NOMO-1 (cell line): ENCODE measurements at regions not wholly inside any gene's neighbourhood (a gene's known extent, or its start where the extent isn't known, plus 50 kb on each side); places are given as distances from the start of the nearest gene placed in this dataset.
"Not testable (repeated sequence)": the region's sequence is repeated elsewhere in the genome, so short reads cannot be mapped to it uniquely, and the experiment has no call there.

Experiments used
- DNase-seq, 2 experiments: peaks; one replicate each; lab custom pipeline; 2025; ENCODE audit not compliant: unreplicated experiment in 2 of 2; lab: John Stamatoyannopoulos, UW

DNA sequence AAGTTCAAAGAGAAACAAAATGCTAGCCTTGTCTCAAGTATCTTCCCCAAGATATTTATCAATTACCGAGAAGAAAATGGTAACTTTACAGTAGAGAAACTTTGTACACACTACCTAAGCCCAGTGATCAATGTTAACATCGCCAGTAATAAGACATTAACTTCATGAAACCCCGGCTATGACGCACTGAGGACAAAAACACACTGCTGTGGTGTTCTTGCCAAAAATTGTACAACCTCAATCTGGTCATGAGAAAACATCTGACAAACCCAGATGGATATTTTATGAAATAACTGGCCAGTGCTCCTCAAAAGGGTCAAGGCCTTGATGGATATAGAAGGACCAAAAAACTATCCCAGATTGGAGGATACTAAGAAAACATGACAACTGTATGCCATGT lies 85.5 kb upstream of the DTNBP1 start:
- no peak for DNase-seq

DNA sequence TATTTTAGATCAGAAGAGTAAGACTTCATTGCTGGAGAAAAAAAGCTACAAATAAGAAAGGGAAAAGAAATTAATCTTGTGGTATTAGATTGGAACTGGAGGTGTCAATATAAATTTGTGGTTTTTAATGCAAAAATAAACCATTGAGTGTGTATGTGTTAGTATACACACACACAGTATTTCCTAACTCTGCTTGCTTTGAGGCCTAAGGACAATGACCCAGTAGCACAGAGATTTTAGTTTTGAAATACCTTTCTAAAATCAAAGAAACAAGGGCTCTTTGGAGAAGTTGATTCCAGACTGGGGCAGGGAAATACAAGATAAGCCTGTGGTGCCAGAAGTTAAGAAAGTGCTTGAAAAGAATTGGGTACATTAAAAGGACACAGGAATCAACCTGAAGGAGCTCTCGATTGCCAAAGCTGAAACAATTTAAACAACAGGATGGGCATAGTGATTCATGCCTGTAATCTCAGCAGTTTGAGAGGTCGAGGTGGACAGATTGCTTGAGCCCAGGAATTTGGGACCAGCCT lies 84.6 kb upstream of the DTNBP1 start:
- no peak for DNase-seq

DNA sequence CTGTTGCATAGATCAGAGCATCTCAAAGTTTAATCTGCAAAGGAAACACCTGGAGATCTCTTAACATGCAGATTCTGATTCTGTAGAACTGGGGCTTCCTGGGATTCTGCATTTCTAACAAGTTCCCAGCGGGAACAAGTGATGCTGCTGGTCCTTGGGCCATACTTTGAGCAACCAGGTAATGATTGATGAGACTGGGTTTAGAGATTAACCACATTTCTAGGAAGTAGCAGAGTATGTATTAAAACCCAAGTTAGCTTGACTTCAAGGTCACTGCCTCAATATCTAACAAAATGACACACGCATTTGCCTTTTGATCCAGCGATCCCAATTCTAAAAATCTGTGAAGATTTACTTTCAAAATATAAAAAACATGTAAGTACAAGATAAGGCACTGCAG lies 83.0 kb upstream of the DTNBP1 start:
- DNase-seq = no peak

DNA sequence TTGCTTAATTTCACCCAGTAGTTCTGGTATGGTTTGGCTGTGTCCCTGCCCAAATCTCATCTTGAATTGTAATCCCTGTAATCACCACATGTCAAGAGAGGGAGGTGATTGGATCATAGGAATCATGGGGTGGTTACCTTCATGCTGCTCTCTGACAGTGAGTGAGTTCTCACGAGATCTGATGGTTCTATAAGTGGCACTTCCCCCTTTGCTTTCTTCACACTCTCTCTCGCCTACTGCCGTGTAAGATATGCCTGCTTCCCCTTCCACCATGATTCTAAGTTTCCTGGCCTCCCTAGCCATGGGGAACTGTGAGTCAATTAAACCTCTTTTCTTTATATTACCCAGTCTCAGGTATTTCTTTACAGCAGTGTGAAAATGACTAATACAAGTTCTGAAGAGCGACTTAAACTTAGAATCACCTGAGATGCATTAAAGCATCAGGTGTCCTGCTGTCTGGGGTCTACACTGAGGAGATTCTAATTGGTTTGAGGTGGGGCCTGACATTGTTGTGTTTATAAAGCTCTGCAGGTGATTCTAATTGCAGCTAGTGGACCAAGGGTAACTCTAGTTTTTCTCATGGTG lies 82.1 kb upstream of the DTNBP1 start:
- DNase-seq = peak in 1 of 2 experiments; percentile 60

DNA sequence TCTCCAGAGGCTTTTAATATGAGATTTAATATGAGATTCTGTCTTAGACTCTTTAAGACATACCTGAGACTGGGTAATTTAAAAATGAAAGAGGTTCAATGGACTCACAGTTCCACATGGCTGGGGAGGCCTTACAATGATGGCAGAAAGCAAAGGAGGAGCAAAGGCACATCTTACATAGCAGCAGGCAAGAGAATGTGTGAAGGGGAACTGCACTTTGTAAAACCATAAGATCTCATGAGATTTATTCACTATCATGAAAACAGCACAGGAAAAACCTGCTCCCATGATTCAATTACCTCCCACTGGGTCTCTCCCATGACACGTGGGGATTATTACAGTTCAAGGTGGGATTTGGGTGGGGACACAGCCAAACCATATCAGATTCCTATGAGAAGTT lies 79.2 kb upstream of the DTNBP1 start:
- not testable (repeated sequence) for DNase-seq

DNA sequence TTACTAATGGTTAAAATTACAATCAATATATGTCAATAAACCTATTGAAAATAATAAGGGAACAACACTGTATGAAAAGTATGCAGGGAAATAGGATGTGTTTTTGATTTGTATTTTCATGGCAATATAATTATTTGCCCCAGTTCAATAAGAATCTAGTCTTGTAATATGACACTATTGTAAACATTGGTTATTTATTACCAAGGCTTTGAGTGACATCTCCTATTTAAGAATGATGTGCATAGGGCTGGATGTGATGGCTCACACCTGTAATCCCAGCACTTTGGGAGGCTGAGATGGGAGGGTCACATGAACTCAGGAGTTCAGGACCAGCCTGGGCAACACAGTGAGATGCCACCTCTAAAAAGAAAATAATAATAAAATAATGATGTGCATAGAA lies 78.6 kb upstream of the DTNBP1 start:
- DNase-seq = no peak

DNA sequence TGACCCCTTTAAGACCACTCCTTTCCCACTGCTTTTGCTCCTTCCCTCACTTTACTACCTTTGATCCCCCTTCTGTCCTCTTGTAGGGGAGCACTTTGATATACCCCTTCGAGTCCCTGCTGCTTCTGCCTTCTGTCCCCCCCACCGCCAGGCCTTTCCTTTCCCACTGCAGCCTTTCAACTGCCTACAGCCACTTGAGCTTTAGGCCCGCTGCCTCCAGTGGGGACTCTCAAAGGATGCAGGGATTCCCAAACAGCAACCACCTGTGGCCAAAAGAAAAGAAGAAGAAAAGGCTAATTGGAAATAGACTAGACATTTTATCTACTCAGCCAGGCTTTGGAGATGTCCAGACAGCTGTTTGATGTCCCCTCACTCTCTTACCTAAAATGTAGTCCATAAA lies 77.0 kb upstream of the DTNBP1 start:
- no peak for DNase-seq

DNA sequence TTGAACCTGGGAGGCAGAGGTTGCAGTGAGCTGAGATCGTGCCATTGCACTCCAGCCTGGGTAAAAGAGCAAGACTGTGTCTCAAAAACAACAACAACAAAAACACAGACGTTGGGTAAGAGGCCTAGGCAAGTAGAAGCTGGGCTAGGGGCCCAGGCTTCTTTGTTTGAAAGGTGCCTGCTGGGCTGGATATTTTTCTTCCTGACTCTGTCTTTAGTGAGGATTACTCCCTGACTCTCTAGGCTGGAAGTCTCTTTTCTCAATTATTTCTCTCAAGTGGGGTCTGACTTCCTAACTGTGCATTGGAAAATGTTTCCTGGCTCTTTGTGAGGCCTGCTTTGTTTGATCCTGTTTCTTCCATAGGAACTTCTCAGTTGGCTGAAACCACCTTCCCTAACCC lies 76.5 kb upstream of the DTNBP1 start:
- DNase-seq = no peak

DNA sequence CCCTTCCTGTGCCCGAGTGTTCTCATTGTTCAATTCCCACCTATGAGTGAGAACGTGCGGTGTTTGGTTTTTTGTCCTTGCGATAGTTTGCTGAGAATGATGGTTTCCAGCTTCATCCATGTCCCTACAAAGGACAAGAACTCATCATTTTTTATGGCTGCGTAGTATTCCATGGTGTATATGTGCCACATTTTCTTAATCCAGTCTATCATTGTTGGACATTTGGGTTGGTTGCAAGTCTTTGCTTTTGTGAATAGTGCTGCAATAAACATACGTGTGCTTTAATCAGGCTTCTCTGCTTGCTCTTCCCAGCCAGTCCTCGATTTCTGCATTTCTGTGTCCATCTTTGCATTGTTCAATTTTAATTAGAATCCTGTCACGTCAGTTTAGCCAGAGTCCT lies 75.4 kb upstream of the DTNBP1 start:
- DNase-seq = not testable (repeated sequence)

DNA sequence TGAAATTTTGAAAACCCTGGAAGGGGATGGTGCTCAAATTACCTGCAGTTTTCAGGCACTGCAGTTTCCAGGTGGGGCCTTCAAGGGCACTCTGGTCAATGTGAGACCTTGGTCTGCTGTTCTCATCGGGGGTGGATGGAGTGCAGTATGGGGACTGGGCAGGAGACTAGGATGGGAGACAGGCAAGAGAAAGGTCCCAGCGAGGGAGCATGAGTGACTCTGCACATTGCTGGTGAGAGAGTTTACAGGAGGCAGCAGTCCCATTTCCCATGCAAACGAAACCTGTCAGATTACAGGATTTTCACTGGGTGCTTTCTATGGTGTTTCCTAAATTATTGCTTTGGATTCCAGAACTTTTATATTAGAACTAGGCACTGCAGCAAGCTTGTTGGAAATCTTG lies 73.5 kb upstream of the DTNBP1 start:
- DNase-seq = no peak

DNA sequence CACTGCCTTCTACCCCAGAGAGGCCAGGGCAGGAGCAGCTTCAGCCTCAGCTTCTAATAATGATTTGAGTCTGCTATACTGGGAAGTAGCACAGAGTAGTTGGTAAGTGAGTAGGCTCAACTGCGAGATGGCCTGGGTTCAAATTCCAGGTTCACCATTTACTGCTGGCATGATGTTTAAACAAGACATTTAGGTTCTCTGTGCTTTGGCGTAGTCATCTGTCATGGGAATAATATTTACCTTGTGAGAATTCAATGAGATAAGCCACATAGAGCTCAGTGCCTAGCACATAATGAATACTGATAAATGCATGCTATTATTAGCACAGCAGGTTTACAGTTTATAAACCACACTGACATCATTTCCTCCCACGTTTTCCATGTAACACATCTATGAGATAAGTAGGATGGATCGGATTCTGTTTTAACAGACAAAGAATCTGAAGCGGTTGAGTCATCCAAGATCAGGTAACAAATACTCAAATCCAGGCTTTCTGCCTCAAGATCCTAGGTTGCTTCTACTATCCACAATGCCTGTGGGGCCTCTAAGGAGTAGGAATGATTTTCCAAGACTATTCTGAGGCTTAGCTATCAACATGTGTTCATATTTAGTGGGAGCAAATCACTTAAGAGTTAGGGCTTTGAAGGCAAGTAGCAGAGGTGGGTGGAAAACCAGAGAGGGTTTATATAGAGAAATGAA lies 72.9 kb upstream of the DTNBP1 start:
- DNase-seq = no peak

DNA sequence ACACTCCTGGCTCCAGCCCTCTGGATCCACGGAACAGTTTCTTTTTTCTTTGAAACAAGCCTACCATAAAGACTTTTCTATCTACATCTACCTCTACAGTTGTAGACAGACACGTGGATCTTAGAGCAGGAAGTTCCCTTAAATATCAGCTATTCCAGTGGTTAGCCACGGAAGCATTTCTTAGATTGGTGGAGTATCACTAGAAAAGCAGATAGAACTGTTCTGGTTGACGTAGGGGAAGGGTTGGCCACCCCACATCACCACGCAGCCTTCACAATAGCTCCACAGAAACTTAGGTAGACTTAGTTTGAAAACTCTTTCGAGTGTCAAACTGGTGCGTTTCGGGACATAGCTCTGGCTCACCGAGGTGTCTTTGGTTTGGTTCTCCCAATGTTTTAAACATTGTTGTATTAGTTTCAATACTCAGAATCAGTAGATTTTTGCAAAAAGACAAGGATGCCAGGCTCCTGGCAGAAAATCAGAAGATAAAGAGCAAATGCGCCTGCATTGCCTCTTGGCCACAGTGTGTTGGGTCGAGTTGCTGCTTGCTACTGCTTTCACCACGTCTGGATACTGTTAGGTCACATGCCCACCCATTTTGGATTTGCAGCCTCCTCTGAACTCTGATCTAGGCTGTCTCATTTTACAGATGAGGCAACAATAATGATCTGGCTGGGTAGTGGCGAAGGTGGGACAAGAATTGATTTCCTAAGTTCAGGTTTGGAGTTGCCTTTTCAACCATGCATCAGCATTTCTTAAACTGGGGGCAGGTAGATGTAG lies 71.5 kb upstream of the DTNBP1 start:
- no peak for DNase-seq

DNA sequence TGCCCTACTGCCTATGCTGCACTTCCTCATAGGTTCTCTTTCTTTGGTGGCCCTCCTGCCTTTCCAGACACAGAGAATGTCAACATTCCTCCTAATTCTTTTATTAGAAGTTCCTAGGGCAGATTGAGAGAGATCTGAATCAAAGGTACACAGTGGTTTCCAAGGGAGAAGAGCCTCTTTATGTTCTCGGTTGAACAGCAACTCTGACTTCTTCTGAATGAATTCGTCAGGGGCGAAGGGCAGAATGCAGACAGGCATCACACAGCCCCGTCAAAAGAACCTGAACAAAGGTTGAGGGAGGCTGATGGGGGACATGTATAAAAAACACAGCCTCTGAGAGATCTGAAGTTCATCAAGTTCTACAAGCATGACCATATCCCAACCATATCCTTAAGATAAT lies 68.1 kb upstream of the DTNBP1 start:
- DNase-seq = no peak

DNA sequence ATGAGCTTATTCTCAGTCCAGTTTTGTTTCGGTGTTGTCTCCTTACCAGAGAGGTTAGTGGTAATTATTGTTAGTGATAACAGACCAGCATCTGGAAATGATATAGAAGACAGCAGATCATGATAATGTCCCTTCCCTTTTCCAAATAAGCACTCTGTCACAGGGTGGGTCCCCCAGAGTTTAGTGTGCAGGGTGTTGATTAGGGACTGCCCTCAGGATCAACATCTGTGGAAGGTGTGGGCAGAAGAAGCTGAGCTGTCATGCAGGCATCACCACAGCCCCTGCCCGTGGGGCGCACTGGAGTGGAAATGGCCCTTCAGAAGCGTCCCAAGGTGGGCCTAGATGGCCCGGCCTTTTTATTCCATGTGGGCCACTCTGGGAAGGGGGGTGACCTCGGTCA lies 67.6 kb upstream of the DTNBP1 start:
- no peak for DNase-seq

DNA sequence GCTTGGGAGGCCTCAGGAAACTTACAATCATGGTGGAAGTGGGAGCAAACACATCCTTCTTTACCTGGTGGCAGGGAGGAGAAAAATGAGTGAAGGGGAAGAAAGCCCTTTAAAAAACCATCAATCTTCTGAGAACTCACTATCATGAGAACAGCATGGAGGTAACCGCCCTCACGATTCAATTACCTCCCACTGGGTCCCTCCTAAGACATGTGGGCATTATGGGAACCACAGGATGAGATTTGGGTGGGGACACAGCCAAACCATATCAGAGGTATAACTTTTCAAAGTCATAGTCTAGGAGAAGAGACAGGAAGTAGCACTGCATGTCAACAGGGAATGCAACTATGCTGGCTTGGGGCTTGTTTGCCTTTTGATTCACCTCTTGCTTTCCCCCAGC lies 59.9 kb upstream of the DTNBP1 start:
- DNase-seq = no peak

DNA sequence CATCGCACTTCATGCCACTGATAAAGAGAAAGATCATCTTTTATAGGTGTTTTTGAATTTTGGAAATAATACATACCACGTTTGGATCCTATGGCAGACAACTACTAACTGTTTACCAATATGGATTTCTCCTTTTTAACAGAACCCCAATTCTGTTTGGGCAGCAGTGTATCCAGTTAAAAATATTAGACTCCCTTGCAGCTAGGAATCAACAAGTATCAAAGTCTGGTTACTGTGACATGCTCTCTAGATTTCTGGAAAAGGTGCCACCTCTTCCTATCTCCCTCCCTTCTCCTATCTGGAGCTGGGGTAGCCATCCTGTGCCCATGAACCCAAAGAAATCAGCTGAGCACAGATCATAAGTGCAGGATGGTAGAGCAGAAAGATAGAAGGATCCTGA lies 54.1 kb upstream of the DTNBP1 start:
- no peak for DNase-seq

DNA sequence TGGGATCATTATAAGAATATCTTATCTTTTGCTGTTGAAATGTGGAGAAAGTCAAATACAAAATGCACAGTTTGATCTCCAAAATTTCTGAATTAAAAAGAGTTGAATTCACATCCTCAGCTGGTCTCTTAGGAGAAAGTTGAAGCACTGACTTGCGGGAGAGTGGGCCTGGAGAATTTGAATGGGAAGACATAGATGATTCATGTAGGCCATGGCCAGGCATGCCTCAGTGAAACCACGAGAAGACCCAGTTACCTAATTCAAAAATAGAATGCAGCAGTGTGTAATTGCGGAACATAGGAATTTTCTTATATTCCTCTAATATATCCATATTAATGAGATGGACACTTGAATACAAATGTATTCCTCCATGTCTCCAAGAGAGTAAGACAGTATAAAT lies 53.0 kb upstream of the DTNBP1 start:
- no peak for DNase-seq

DNA sequence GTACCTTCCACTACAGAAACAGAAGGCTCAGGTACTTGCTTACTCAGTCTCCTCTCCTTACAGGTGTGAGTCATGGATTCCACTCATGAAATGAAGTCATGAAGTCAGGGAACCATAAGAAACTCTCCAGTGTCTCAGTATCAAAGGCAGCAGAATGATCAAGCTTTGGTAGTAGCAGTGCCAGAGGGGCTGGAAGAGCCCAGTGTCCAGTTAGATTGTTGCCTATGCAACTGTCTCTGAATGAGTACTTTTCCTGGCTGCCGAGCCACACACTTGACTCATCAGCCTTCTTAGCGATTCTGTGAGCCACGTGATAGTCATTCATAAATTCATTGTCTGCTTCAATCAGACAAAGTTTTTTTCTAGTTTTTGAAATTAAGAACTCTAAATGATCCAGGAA lies 52.2 kb upstream of the DTNBP1 start:
- DNase-seq = no peak

DNA sequence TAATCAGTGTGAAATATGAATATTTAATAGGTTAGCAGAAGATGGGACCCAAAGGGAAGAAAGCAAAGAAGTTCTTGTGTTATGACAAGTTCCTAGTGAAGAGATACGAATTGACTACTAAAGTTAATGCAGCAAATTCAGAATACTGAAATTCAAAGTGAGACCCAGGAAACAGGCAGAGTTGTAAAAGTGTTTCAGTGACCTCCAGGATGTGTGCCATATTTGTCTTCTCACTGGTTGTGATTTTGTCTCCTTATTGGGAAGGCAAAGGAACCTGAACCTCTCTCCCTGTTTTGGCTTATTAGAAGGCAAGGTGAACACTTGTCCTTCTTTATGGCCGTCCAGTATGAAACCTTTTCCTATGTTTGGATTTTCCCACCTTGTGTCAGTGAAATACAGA lies 51.8 kb upstream of the DTNBP1 start:
- no peak for DNase-seq

DNA sequence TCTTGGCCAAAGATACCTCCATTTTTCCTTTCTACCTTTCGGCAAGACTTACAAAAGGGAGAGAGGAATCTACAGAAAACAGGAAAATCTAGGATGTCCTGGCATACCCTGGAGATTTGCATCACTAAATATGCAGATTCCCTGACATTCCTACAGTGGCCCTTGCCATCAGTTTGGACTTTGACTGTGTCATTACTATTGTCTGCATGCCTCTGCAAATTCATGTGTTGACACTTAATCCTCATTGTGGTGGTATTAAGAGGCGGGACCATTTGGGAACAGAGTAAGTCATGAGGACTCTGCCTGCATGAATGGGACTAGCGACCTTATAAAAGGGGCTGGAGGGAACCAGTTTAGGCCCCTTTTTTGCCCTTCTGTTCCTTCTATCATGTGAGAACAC lies 50.5 kb upstream of the DTNBP1 start:
- DNase-seq = no peak

DNA sequence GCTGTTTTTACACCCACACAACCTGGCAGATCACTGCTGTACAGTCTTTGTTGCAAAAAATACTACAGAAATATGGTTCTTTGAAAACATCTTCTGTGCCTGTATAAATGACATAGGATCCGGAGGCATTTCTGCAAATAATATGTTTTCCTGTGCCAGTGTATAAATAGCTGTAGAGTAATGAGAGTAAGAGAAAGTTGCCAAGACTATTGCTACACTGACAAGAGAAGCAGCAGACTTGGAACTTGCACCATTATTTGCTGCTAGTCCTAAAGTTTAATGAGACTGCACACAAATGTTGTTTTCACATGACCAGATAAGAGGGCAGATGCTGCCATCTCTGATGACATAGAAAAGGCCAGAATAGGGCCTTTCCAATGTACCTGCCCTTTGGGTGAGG lies 50.0 kb upstream of the DTNBP1 start:
- no peak for DNase-seq
